Loucy (cell line): ENCODE measurements at regions not wholly inside any gene's neighbourhood (a gene's known extent, or its start where the extent isn't known, plus 50 kb on each side); places are given as distances from the start of the nearest gene placed in this dataset.

Source experiments
- EZH2phosphoT487 ChIP-seq: fragments of 200-600 bp; IDR thresholded peaks from 2 replicates; pipeline ENCODE4 v1.6.1; 2018; ENCODE audit warnings: antibody characterized with exemption, mild to moderate bottlenecking, moderate library complexity, borderline replicate concordance
- TF ChIP-seq, protein P1 (sequence below): fragments of 200-600 bp; sonication (generic); conservative IDR thresholded peaks from 2 replicates; pipeline ENCODE4 v1.5.1; 2014; ENCODE audit warnings: mild to moderate bottlenecking, antibody characterized with exemption, low read length

DNA sequence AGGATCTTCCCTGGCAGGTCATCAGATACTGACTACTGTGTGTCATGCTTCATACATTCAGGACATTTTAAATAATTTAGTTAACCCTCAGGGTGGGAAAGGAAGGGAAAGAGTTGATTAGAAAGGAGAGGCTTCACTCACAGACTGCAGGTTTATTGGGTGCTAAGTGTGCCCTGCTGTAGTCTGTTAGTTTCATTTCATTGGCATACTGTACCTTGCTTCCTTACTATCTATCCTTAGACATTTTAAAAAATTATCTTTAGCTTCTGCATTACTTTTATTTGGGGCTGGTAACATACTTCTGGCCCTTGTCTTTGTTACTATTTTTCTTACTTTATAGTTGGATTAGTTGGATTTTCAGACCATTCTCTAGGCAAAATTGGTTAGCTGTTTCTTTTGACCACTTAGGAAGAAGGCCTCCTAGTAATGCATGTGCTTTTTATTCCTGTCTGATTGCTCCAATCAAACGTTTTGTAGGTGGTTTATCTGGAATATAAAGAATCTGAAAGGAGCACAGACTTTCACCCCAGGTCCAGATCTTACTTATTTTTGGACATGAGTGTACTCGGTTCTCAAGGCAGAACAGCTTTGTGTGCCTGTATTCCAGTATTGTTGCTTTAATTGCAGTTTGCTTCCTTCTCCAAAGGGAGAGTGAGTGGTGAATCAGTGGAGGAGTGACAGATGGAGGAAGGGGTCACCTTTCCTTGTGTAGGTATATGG lies 82.7 kb upstream of the PRDM1 start:
- TF ChIP-seq, protein P1, sequence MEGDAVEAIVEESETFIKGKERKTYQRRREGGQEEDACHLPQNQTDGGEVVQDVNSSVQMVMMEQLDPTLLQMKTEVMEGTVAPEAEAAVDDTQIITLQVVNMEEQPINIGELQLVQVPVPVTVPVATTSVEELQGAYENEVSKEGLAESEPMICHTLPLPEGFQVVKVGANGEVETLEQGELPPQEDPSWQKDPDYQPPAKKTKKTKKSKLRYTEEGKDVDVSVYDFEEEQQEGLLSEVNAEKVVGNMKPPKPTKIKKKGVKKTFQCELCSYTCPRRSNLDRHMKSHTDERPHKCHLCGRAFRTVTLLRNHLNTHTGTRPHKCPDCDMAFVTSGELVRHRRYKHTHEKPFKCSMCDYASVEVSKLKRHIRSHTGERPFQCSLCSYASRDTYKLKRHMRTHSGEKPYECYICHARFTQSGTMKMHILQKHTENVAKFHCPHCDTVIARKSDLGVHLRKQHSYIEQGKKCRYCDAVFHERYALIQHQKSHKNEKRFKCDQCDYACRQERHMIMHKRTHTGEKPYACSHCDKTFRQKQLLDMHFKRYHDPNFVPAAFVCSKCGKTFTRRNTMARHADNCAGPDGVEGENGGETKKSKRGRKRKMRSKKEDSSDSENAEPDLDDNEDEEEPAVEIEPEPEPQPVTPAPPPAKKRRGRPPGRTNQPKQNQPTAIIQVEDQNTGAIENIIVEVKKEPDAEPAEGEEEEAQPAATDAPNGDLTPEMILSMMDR = no peak
- no peak for TF ChIP-seq EZH2phosphoT487
